IPS-18c (cell line): ENCODE measurements at regions not wholly inside any gene's neighbourhood (a gene's known extent, or its start where the extent isn't known, plus 50 kb on each side); places are given as distances from the start of the nearest gene placed in this dataset.
"Not testable (repeated sequence)": the region's sequence is repeated elsewhere in the genome, so short reads cannot be mapped to it uniquely, and the experiment has no call there.

Experiments used
- H3K4me3 ChIP-seq: 2 replicates; pipeline ENCODE4 v1.7.0; 2013; ENCODE audit warnings: low read depth, mild to moderate bottlenecking, low read length, moderate library complexity; ENCODE audit not compliant: insufficient read depth
- H3K9me3 ChIP-seq: one replicate; pipeline ENCODE4 v1.6.1; 2013; ENCODE audit warnings: mild to moderate bottlenecking, low read length, moderate library complexity; ENCODE audit not compliant: control insufficient read depth, insufficient read depth

- no peak overlapping the region for H3K4me3 ChIP-seq
- peaks cover 2% of the 10 kb centered on the region for H3K9me3 ChIP-seq
These were observed 50.4 kb downstream of the HAPSTR1 start for GRCh38 chr16:9141813-9142212.

GRCh38 chr16:9144106-9144505, 52.7 kb downstream of the HAPSTR1 start:
- H3K4me3 ChIP-seq: no peak overlapping the region
- H3K9me3 ChIP-seq: peaks cover 2% of the 10 kb centered on the region

GRCh38 chr16:9148374-9149015, 57.1 kb downstream of the HAPSTR1 start:
- Histone ChIP-seq H3K4me3 (no peak overlapping the region), H3K9me3 (peaks cover 2% of the 10 kb centered on the region)

GRCh38 chr16:9151074-9151473, 59.6 kb downstream of the HAPSTR1 start:
- Histone ChIP-seq H3K4me3 (no peak overlapping the region), H3K9me3 (no peaks in the 10 kb centered on the region)

GRCh38 chr16:9151597-9151996, 60.2 kb downstream of the HAPSTR1 start:
- Histone ChIP-seq H3K9me3 (no peaks in the 10 kb centered on the region), H3K4me3 (no peak overlapping the region)

- H3K9me3 ChIP-seq: no peaks in the 10 kb centered on the region
- no peak overlapping the region for H3K4me3 ChIP-seq
These were observed 61.4 kb downstream of the HAPSTR1 start for GRCh38 chr16:9152649-9153501.

GRCh38 chr16:9153502-9153864, 62.0 kb downstream of the HAPSTR1 start:
- Histone ChIP-seq H3K9me3 (no peaks in the 10 kb centered on the region), H3K4me3 (no peak overlapping the region)

GRCh38 chr16:9154567-9155410, 63.3 kb downstream of the HAPSTR1 start:
- H3K9me3 ChIP-seq: no peaks in the 10 kb centered on the region
- H3K4me3 ChIP-seq: no peak overlapping the region; the same call in 1 of the 2 replicates

- H3K4me3 ChIP-seq: no peak overlapping the region
- H3K9me3 ChIP-seq: no peaks in the 10 kb centered on the region
These were observed 64.4 kb downstream of the HAPSTR1 start for GRCh38 chr16:9155871-9156270.

GRCh38 chr16:9159839-9160550, 68.6 kb downstream of the HAPSTR1 start:
- Histone ChIP-seq H3K9me3 (no peaks in the 10 kb centered on the region), H3K4me3 (no peak overlapping the region)

GRCh38 chr16:9160551-9160911, 69.1 kb downstream of the HAPSTR1 start:
- peaks cover 2% of the 10 kb centered on the region for H3K9me3 ChIP-seq

GRCh38 chr16:9165681-9166080, 74.2 kb downstream of the HAPSTR1 start:
- H3K9me3 ChIP-seq: peaks cover 2% of the 10 kb centered on the region
- H3K4me3 ChIP-seq: no peak overlapping the region

More at GRCh38 chr16:9160551-9160911, 69.1 kb downstream of the HAPSTR1 start:
- no peak overlapping the region for H3K4me3 ChIP-seq

- not testable (repeated sequence) for H3K9me3 ChIP-seq, H3K4me3 ChIP-seq
These were observed 75.0 kb downstream of the HAPSTR1 start for GRCh38 chr16:9166326-9166993.

- Histone ChIP-seq H3K9me3 (peaks cover 2% of the 10 kb centered on the region), H3K4me3 (no peak overlapping the region)
These were observed 77.7 kb downstream of the HAPSTR1 start for GRCh38 chr16:9169094-9169493.

- Histone ChIP-seq H3K9me3 (peaks cover 1% of the 10 kb centered on the region), H3K4me3 (no peak overlapping the region)
These were observed 79.0 kb downstream of the HAPSTR1 start for GRCh38 chr16:9170470-9170869.

- H3K4me3 ChIP-seq: no peak overlapping the region
- H3K9me3 ChIP-seq: peaks cover 2% of the 10 kb centered on the region
These were observed 85.3 kb downstream of the HAPSTR1 start for GRCh38 chr16:9176547-9177418.
